Right ventricle myocardium superior (tissue), 1 donor: ENCODE measurements at regions not wholly inside any gene's neighbourhood (a gene's known extent, or its start where the extent isn't known, plus 50 kb on each side); places are given as distances from the start of the nearest gene placed in this dataset.
A peak's percentile ranks its signal among the peaks of the same experiment; 100 is the strongest.

ENCODE experiments used
- ATAC-seq: fragments of 200-7000 bp; cut with Tn5 transposase; one replicate; pipeline ENCODE4 v1.9.1; 2020; ENCODE audit warnings: mild to moderate bottlenecking; ENCODE audit not compliant: poor library complexity
- DNase-seq: peaks from one replicate; pipeline ENCODE4 v3.0.0-alpha.2; 2020
- intact Hi-C: fragments of 100-400 bp; cut with DNase I; formaldehyde crosslinking; loops from one replicate; pipeline ENCODE4 v1.11.2; 2022
- donor health status: DM: no; HTN: yes; CAD: no; lungs with severe emphysema.

DNA sequence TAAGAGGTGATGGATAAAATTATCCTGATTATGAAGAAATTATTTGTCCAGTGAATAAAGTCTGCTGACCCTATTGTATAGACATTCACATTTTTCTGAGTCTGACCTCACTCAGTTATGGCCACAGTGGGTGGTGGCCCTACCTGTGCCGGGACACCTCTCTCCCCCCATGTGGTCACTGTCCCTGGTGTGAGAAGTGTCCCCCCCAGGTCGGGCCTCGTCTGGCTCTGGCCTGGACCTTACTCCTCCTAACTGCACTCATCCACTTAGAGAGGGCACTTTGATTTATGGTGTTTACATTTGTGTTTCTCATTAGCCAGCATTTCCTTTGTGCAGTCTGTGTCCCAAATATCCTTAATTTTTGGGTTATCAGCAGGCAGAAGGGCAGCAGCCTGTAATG is 59.6 kb upstream of the ZNF32 start:
- no peak for DNase-seq
- intact Hi-C loops: no loop called here
- ATAC-seq: no peak

- ATAC-seq (peak; percentile 75), DNase-seq (peak; percentile 57)
- intact Hi-C loops: no loop called here
Observed at GRCh38 chr10:43707770-43708169, 59.1 kb upstream of the ZNF32 start.

- intact Hi-C loops: no loop called here
- DNase-seq (no peak), ATAC-seq (no peak)
Observed at GRCh38 chr10:43706166-43706565, 57.5 kb upstream of the ZNF32 start.

DNA sequence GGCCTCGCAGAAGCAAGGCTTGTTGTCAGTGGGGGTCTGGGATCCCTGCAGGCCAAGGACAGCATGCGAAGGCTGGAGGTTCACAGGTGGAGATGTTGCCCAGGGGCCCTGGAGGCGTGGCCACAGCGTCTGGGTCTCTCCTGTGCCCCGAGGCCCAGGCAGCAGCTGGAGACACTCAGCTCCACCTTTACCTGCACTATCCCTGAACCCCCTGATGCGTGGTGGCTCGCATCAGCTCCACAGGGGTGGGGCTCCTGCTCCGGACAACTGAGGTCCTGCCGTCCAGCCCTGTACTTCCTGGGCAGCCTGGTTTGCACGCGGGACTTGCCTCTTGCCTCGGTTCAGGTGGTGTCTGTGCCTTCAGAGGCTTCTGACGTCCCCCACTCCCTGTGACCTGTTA is 54.6 kb upstream of the ZNF32 start:
- no peak for DNase-seq
- no peak for ATAC-seq
- intact Hi-C loops: no loop called here

DNA sequence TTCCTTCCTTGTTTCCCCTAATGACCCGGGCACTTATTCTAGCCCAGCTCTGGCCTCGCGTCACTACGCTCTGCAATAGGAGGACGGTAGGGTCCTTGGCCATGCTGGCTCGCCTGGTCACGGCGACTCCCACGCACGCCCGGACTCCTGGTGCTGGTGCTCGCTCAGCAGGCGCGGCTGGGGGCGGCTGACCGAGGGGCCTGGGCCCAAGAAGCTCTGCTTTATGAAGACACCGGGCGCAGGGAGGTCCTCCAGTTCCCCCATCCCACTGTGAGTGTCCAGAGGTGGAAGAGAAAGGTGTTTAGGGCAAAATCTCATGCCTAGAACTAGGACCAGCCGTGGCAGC is 54.2 kb upstream of the ZNF32 start:
- intact Hi-C loops: no loop called here
- ATAC-seq (no peak), DNase-seq (no peak)

- DNase-seq (no peak), ATAC-seq (no peak)
- intact Hi-C loops: no loop called here
Observed at GRCh38 chr10:43702213-43702935, 53.7 kb upstream of the ZNF32 start.

DNA sequence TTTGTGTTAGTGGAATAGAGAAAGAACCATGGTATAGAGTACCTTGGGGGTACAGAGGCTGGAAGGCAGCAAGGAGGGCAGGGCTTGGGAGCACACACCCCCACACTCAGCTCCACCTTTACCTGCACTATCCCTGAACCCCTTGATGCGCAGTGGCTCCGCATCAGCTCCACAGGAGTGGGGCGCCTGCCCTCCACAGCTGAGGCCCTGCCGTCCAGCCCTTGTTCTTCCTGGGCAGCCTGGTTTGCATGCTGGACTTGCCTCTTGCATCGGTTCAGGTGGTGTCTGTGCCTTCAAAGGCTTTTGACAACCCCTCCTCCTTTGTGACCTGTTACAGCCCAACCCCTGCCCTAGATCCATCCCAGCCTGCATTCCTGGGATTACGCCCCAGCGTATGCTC is 52.6 kb upstream of the ZNF32 start:
- DNase-seq: no peak
- intact Hi-C loops: no loop called here
- ATAC-seq: no peak

GRCh38 chr10:43700306-43700705 is 51.6 kb upstream of the ZNF32 start:
- no peak for DNase-seq
- ATAC-seq: no peak
- intact Hi-C loops: no loop called here

DNA sequence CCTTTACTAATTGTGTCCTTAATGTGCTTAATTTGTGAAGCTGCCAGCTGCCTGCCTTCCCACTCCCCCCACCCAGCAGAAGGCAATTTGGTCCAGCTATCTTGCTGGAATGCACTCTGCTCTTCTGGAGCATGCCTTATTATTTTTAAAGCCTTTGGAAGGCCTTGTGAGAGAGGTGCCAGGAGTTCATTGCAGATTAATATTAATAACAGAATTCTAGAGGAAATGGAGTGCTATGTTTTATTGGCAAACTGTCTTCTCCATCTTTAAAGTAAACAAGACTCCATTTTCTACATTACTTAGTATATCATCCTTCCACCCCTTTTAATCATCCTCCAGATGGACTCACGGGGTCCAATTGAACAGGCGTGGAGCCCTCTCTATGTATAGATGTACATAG is 50.8 kb upstream of the ZNF32 start:
- ATAC-seq: no peak
- intact Hi-C loops: no loop called here

More for the DNA sequence above, 50.8 kb upstream of the ZNF32 start:
- no peak for DNase-seq
